Stimulated activated CD4-positive, alpha-beta T cell treated with anti-CD3 and anti-CD28 coated beads, Interleukin-4, amount 100 ng/mL, for 48 hours (primary cell): ENCODE measurements at regions not wholly inside any gene's neighbourhood (a gene's known extent, or its start where the extent isn't known, plus 50 kb on each side); places are given as distances from the start of the nearest gene placed in this dataset.

Source experiments
- DNase-seq, 2 donors: peaks; one replicate each; pipeline ENCODE4 v3.0.0-alpha.2; 2020; ENCODE audit warnings: low read depth in 2 of 2

GRCh38 chr3:27591312-27592210 is 107.4 kb upstream of the SLC4A7 start:
- DNase-seq, result no peak

- no peak for DNase-seq
Observed at GRCh38 chr3:27590437-27591298, 106.5 kb upstream of the SLC4A7 start.

GRCh38 chr3:27589795-27590194 is 105.6 kb upstream of the SLC4A7 start:
- no peak for DNase-seq

GRCh38 chr3:27585429-27585828 is 101.2 kb upstream of the SLC4A7 start:
- no peak for DNase-seq

GRCh38 chr3:27584874-27585273 is 100.7 kb upstream of the SLC4A7 start:
- no peak for DNase-seq

- DNase-seq, result no peak
Observed at GRCh38 chr3:27581852-27582251, 97.7 kb upstream of the SLC4A7 start.

GRCh38 chr3:27578032-27578431 is 93.8 kb upstream of the SLC4A7 start:
- DNase-seq, result no peak

GRCh38 chr3:27577504-27577903 is 93.3 kb upstream of the SLC4A7 start:
- no peak for DNase-seq

- no peak for DNase-seq
Observed at GRCh38 chr3:27576171-27576570, 92.0 kb upstream of the SLC4A7 start.

- no peak for DNase-seq
Observed at GRCh38 chr3:27575499-27575898, 91.3 kb upstream of the SLC4A7 start.

- DNase-seq, result no peak
Observed at GRCh38 chr3:27574438-27574795, 90.2 kb upstream of the SLC4A7 start.

- no peak for DNase-seq
Observed at GRCh38 chr3:27573780-27574437, 89.7 kb upstream of the SLC4A7 start.

- no peak for DNase-seq
Observed at GRCh38 chr3:27573138-27573537, 89.0 kb upstream of the SLC4A7 start.

- DNase-seq, result no peak
Observed at GRCh38 chr3:27571345-27571744, 87.2 kb upstream of the SLC4A7 start.

GRCh38 chr3:27570421-27571106 is 86.4 kb upstream of the SLC4A7 start:
- DNase-seq, result no peak

- no peak for DNase-seq
Observed at GRCh38 chr3:27568393-27568792, 84.2 kb upstream of the SLC4A7 start.

- DNase-seq, result no peak
Observed at GRCh38 chr3:27567251-27567650, 83.1 kb upstream of the SLC4A7 start.

GRCh38 chr3:27565201-27565852 is 81.1 kb upstream of the SLC4A7 start:
- no peak for DNase-seq

- DNase-seq, result no peak
Observed at GRCh38 chr3:27561576-27561975, 77.4 kb upstream of the SLC4A7 start.

GRCh38 chr3:27560484-27561056 is 76.4 kb upstream of the SLC4A7 start:
- DNase-seq, result no peak

- DNase-seq, result no peak
Observed at GRCh38 chr3:27559835-27560234, 75.7 kb upstream of the SLC4A7 start.
